HG03558 (cell line): ENCODE measurements at regions not wholly inside any gene's neighbourhood (a gene's known extent, or its start where the extent isn't known, plus 50 kb on each side); places are given as distances from the start of the nearest gene placed in this dataset.
"Not testable (repeated sequence)": the region's sequence is repeated elsewhere in the genome, so short reads cannot be mapped to it uniquely, and the experiment has no call there.

Source experiments
- ATAC-seq: cut with Tn5 transposase; IDR thresholded peaks from one replicate; pipeline ENCODE4 v1.9.1; 2021; ENCODE audit warnings: moderate number of reproducible peaks; ENCODE audit not compliant: unreplicated experiment; ENCODE audit errors: extremely low read depth

GRCh38 chr5:105639511-105639910 is 2031.2 kb downstream of the EFNA5 start:
- no peak for ATAC-seq

DNA sequence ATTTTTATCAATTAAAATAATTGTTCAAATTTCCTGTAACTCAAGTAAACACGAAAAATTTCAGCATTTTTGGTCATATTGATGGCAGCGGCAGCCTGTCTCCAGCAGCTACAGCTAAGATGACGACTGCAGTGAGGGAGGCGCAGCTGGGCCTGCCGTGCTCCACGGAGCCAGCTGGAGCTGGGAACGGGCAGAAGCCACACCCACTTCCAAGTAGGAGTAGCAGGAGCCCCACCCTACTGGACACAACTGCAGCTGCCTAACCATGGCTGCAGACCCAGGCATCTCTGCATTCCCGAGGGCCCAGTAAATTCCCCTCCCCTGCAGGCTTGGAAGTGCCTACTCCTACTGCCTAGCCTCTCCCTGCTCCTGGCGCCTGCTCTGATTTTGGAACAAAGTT is 2031.7 kb downstream of the EFNA5 start:
- no peak for ATAC-seq

- no peak for ATAC-seq
Observed at GRCh38 chr5:105638437-105638836, 2032.3 kb downstream of the EFNA5 start.

DNA sequence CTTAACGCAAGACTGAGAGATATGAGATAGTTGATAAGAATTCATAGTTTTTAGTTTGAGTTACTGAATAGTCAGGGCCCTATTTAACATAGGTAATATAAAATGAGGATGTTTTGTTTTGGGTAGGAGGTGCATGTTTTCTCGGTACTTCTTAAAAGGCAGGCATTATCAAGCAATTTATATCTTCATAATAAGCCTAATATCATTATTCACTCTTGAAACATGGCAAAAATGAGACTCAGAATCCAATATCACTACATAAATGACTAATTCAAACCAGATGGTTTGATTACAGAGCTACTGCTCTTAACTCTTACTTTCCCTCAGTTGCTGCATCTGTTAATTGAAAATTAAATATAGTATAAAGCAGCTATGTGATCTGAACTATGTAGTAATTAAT is 2038.7 kb downstream of the EFNA5 start:
- ATAC-seq: no peak

DNA sequence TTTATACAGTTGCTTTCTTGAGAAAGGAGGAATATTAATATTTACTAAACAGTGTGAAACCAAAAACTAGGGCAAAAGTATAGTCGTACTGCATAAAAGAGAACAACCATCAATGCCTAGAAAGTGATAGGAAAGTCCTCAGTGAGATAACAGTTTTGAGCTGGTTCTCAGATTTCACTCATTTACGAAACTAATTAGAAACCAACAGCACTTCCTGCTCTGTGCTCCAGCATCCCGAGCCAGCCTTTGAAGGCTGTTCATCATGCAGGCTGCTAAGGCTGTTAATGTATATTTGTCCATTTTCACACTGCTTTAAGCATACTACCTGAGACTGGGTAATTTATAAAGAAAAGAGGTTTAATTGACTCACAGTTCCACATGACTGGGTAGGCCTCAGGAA is 2039.9 kb downstream of the EFNA5 start:
- no peak for ATAC-seq

- ATAC-seq: no peak
Observed at GRCh38 chr5:105619725-105620124, 2051.0 kb downstream of the EFNA5 start.

DNA sequence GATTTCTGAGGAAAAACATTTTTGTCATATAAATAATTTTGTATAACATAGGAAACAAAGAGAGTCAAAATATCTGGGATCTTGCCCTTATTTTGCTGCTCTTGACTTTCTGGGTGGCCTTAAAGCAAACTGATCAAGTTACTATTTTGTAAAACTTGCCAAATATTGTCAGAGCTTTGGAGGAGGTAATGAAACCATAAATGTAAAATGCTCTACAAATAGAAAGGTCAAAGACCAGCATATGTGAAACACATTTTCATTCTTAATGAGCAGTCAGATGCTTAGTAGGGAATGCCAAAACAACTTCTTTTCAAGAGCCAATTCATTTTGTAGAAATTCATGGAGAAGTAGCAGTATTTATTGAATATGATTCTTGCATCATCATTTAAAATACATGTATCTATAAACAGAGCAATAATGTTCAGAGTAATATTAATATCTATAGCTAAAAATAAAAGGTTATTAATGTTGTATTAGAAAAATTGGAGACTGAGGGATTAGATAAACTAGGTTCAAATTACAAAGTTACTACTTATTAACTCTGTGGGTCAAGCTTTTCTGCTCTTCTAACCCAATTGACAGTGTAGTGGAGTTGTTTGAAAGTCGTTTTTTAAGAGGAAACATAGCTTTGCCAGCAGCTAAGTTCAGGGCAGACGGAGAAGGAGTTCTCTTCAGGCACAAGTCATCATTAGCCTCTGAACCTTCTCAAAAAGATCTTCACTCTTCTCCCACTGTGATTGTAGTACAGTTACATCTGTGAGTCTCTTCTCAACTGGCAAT is 2053.1 kb downstream of the EFNA5 start:
- no peak for ATAC-seq

DNA sequence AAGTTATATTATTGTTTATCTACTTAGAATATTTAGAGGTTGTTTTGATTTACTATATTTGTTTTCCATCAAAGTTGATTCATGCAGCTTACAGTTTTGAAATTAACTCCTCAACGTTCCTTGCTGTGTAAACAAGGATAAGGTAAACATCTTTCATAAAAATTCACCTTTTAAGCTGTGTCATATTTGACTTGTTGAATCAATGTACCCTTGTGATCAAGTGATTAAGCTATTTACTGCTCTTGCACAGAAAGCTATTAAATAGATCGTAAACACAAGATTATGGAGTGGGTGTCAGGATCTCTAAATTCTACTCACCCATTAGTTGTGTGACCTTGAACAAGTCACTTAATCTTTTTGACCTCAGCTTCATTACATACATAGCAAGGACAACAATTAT is 2054.0 kb upstream of the NUDT12 start:
- no peak for ATAC-seq

GRCh38 chr5:105602406-105602805 is 2039.8 kb upstream of the NUDT12 start:
- ATAC-seq: not testable (repeated sequence)

DNA sequence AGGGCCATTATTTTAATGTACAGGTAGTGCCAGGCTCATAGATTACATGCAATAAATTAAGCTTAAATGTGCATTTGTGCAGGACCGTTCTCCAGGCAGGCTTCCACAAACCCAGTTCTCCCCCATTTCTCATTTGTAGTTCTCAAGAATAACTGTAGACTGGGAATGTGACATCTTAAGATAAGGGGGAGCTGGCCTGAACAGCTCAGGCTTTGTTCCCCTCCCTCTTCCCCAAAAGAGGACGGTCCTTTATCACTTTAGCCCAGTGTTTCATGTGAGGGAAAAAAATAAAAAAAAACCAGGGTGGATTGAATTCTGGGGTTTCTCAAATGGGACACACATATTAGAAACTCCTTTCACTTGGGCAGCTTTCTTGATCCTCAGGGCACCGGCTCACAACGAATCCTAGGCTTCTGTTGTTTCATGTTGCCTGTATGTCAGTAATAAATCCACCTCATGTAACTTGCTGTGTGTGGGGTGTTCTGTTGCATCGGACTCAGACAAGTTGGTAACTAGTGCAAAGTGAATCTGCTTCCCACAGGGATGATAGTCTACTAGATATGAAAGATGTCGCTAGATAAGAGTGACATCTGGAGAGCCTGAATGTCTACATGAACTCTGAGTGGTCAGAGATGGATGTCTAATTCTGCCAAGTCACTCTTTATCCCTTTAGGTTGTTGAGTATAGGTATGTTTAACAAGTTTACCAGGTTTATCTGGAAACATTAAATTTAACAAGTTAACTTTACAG is 2030.6 kb upstream of the NUDT12 start:
- no peak for ATAC-seq

DNA sequence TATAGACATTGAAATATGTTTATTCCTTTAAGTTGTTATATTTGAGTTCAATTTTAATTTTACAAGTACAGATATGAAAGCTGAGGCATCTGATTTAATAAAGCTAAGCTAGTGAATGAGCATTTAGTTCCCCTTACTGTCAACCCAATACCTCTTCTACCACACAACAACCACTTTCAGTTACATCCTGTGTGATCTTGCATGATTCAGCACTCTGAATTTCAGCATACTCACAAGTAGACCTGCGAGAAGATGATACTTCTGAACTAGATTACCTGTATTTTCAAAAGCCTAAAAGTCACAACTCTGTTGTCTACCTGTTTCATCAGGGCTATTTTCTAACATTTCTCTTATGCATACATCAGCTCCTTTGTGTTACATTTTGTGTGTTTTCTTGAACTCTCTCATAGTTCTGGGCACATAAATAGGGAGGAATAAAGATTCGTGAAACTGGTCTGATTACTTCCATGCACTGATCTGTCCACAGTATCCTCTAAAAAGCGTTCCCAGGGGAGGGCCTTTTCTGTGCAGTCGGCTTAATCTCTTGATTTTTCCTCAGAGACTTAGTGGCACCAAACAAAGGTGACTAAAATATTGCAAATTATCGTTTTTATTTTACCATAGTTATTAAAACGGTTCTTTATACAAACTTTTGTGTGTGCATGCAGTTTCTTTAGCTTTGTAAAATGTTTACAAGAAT is 2025.5 kb upstream of the NUDT12 start:
- ATAC-seq: no peak

- ATAC-seq: no peak
Observed at GRCh38 chr5:105581988-105582690, 2019.5 kb upstream of the NUDT12 start.

DNA sequence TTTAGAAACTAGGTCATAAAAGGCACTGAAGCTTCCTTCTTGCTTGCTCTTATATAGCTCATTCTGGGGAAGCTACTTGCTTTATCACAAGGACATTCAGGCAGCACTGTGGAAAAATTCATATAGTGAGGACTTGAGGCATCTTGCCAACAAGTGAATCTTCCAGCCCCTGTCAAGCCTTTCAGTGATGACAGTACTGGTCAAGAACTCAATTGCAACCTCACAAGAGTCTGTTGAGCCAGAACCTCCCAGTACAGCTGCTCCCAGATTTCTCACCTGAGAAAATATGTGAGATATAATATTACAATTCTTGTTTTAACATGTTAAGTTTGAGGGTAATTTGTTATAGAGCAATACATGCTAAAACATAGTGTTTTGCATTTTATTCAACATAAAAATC is 2011.0 kb upstream of the NUDT12 start:
- no peak for ATAC-seq

GRCh38 chr5:105565531-105565930 is 2002.9 kb upstream of the NUDT12 start:
- ATAC-seq: no peak

DNA sequence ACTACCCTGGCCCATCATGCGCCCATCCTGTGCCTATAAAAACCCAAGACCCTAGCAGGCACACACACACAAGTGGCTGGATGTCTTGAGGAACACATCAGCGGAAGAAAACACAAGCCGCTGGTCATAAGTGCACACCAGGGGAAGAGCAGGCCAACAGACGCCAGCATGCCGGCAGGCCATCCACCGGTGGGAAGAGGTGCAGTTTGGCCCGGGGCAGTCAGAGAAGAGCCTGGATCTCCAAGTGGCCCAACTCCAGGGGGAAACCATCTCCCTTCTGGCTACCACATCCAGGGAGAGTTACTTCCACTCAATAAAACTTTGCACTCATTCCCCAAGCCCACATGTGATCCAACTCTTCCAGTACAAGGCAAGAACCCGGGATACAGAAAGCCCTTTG is 2001.3 kb upstream of the NUDT12 start:
- no peak for ATAC-seq

- no peak for ATAC-seq
Observed at GRCh38 chr5:105554568-105555169, 1992.1 kb upstream of the NUDT12 start.

DNA sequence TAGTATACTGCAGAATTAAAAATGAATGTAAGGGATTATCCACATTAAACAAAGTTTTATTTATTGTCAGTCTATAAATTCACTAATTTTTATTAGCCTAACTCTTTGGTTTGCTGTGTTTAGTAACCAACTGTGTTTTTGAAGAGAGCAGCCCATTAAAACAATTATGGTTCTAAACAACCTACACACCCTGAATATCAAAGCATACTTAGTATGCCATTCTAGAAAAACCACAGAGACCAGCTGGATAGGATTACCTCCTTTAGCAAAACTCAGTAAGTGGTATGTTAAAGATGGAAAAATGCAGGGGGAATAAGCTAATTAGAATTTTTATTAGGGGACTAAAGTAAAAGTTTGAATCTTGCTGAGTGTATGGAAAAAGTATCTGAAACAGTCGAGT is 1981.7 kb upstream of the NUDT12 start:
- ATAC-seq: no peak

- ATAC-seq: no peak
Observed at GRCh38 chr5:105536675-105537074, 1974.1 kb upstream of the NUDT12 start.

GRCh38 chr5:105530716-105531261 is 1968.2 kb upstream of the NUDT12 start:
- no peak for ATAC-seq

- no peak for ATAC-seq
Observed at GRCh38 chr5:105529851-105530250, 1967.3 kb upstream of the NUDT12 start.
